Heart left ventricle (tissue), 13 donors: ENCODE measurements at regions not wholly inside any gene's neighbourhood (a gene's known extent, or its start where the extent isn't known, plus 50 kb on each side); places are given as distances from the start of the nearest gene placed in this dataset.

Experiments
- POLR2A ChIP-seq, 2 donors: fragments of 450-650 bp; IDR thresholded peaks; one replicate each; pipeline ENCODE4 v1.6.1; 2017; ENCODE audit warnings: antibody characterized with exemption in 2 of 2, mild to moderate bottlenecking in 2 of 2, moderate library complexity in 2 of 2
- TF ChIP-seq, protein P1 (sequence below), 12 donors: fragments of 200-600 bp; sonication (generic) in 4 of 12; IDR thresholded peaks; one replicate each; pipeline versions ENCODE4 v1.5.0 to v1.8.0; 2018 to 2022; ENCODE audit warnings: antibody characterized with exemption in 12 of 12, mild to moderate bottlenecking in 5 of 12
- donor health status: ischemic (EF 13 %, LVEDD 7.1; RV severe dilation, severe dysfunction).
- donor health status: DM: no; HTN: yes; CAD: no.
- donor health status: DM: no; HTN: no; CAD: no.
- donor health status: ischemic (EF 25% LVEDD 6.9; RV normal size, moderate dysfunction).
- donor health status: ischemic (EF 25% LVEDD 5.7; RV mildly dilated, moderate dysfunction).
- donor health status: ischemic (EF 35%, LVEDD 5.7; RV mildly dilated, moderate dysfunction).
- donor health status: nonischemic (EF 11% LVEDD 7.7; RV severe dilation, severe dysfunction).
- donor health status: DM: yes; HTN: yes; CAD: no.
- donor health status: PGD.
- donor health status: ischemic (EF 29% LVEDD 5.4; RV normal size, mild dysfunction).
- donor health status: nonischemic (EF 23%, LVEDD 6.1; RV moderate dilation, normal function).

- TF ChIP-seq, protein P1, sequence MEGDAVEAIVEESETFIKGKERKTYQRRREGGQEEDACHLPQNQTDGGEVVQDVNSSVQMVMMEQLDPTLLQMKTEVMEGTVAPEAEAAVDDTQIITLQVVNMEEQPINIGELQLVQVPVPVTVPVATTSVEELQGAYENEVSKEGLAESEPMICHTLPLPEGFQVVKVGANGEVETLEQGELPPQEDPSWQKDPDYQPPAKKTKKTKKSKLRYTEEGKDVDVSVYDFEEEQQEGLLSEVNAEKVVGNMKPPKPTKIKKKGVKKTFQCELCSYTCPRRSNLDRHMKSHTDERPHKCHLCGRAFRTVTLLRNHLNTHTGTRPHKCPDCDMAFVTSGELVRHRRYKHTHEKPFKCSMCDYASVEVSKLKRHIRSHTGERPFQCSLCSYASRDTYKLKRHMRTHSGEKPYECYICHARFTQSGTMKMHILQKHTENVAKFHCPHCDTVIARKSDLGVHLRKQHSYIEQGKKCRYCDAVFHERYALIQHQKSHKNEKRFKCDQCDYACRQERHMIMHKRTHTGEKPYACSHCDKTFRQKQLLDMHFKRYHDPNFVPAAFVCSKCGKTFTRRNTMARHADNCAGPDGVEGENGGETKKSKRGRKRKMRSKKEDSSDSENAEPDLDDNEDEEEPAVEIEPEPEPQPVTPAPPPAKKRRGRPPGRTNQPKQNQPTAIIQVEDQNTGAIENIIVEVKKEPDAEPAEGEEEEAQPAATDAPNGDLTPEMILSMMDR (IDR thresholded peaks at IDR 0.05): no peak
- no peak for TF ChIP-seq POLR2A (IDR thresholded peaks at IDR 0.05)
Observed at GRCh38 chrX:46211079-46211478, 334.1 kb downstream of the ZNF674 start.
